ENCODE measurements at regions not wholly inside any gene's neighbourhood (a gene's known extent, or its start where the extent isn't known, plus 50 kb on each side); places are given as distances from the start of the nearest gene placed in this dataset.

DNA sequence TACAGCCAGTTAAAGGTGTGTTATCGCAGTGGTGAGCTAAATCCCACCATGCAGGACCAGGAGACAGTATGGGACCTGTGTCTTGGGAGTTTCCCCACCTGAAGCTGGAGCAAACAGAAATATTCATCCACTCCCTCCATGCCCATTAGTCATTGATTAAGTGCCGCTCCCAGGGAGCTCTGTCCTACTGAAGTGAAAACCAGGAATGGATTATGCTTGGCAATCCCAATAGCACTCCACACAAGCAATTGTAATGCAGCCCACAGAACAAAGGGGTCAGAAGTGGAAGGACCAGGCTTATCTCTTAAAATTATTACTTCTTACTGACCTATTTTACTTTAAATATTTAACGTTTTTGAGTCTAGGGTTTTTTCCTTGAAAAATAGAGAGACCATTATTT lies 1005.4 kb downstream of the ADGRL2 start:
- no peak for TF ChIP-seq FOXM1 (IDR thresholded peaks at IDR 0.05; ENCODE audit: borderline replicate concordance, low read depth)
- TF ChIP-seq TCF12 (IDR thresholded peaks at IDR 0.05; ENCODE audit: low read depth): no peak
- no peak for TF ChIP-seq NFIC (IDR thresholded peaks at IDR 0.05)

All from Ishikawa (cell line).